ENCODE measurements at regions not wholly inside any gene's neighbourhood (a gene's known extent, or its start where the extent isn't known, plus 50 kb on each side); places are given as distances from the start of the nearest gene placed in this dataset.

- TF ChIP-seq CTCF (conservative IDR thresholded peaks at IDR 0.05), result no peak
- no peak overlapping the region for H3K27ac ChIP-seq
Observed at GRCh38 chr20:24275946-24276705, 193.3 kb upstream of the SYNDIG1 start.

- TF ChIP-seq CTCF (conservative IDR thresholded peaks at IDR 0.05), result no peak
- H3K27ac ChIP-seq, result no peak overlapping the region
Observed at GRCh38 chr20:24273251-24273650, 196.2 kb upstream of the SYNDIG1 start.

GRCh38 chr20:24261351-24261750 is 208.1 kb upstream of the SYNDIG1 start:
- no peak overlapping the region for H3K27ac ChIP-seq
- TF ChIP-seq CTCF (conservative IDR thresholded peaks at IDR 0.05), result no peak

GRCh38 chr20:24257171-24257570 is 212.3 kb upstream of the SYNDIG1 start:
- TF ChIP-seq CTCF (conservative IDR thresholded peaks at IDR 0.05), result no peak
- no peak overlapping the region for H3K27ac ChIP-seq

- no peak overlapping the region for H3K27ac ChIP-seq
- no peak for TF ChIP-seq CTCF (conservative IDR thresholded peaks at IDR 0.05)
Observed at GRCh38 chr20:24256307-24256706, 213.1 kb upstream of the SYNDIG1 start.

- no peak for TF ChIP-seq CTCF (conservative IDR thresholded peaks at IDR 0.05)
- no peak overlapping the region for H3K27ac ChIP-seq
Observed at GRCh38 chr20:24254480-24254879, 214.9 kb upstream of the SYNDIG1 start.

GRCh38 chr20:24253321-24253720 is 216.1 kb upstream of the SYNDIG1 start:
- H3K27ac ChIP-seq, result no peak overlapping the region
- TF ChIP-seq CTCF (conservative IDR thresholded peaks at IDR 0.05), result no peak

Data from VCaP (cell line).